ENCODE measurements at regions not wholly inside any gene's neighbourhood (a gene's known extent, or its start where the extent isn't known, plus 50 kb on each side); places are given as distances from the start of the nearest gene placed in this dataset.

GRCh38 chr9:99375481-99375880 lies 153.4 kb downstream of the SEC61B start:
- TF ChIP-seq CTCF (IDR thresholded peaks at IDR 0.05) (no peak), POLR2AphosphoS5 (IDR thresholded peaks at IDR 0.05) (no peak)
